ENCODE measurements at regions not wholly inside any gene's neighbourhood (a gene's known extent, or its start where the extent isn't known, plus 50 kb on each side); places are given as distances from the start of the nearest gene placed in this dataset.
"Not testable (repeated sequence)": the region's sequence is repeated elsewhere in the genome, so short reads cannot be mapped to it uniquely, and the experiment has no call there.

DNA sequence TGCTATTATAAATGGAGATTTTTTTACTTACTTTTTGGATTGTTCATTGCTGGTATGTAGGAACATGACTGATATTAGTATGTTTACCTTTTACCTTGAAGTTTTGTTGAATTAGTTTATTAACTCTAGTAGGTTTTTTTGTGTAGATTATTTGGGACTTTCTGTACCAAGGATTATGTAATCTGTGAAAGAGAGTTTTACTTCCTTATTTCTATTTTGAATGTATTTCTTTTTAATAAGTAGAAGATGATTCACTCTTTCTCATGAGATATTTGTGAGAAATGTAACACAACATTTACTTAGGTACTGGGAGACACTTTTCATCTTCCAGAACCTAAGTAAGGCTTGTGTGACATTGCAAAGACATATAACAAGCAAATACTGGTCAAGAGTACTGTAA, 473.9 kb upstream of the HS3ST5 start:
- DNase-seq (no peak), ATAC-seq (no peak)
- intact Hi-C loops (cut with micrococcal nuclease), result no loop called here

DNA sequence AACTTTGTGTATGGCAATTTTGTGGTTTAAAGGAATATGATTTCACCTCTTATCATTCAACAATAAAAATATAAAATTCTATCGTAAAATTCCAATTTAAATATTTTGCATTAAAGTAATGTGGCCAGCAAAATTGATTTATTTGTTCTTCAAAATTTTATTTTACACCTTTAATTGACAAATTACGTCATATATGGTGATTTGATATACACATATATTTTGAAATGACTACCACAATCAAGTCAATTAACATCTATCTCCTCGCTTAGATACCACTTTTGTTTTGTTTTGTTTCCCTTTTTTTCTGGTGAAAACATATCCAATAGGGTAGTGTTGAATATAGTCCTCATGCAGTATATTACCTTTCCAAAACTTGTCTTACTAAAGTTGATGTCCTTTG, 467.6 kb upstream of the HS3ST5 start:
- intact Hi-C loops (cut with micrococcal nuclease), result no loop called here
- ATAC-seq, result no peak
- no peak for DNase-seq

DNA sequence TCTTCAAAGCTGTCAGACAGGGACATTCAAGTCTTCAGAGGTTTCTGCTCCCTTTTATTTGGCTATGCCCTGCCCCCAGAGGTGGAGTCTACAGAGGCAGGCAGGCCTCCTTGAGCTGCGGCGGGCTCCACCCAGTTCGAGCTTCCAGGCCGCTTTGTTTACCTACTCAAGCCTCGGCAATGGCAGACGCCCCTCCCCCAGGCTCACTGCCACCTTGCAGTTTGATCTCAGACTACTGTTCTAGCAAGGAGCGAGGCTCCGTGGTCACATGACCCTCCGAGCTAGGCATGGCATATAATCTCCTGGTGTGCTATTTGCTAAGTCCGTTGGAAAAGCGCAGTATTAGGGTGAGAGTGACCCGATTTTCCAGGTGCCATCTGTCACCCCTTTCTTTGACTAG, 462.6 kb upstream of the HS3ST5 start:
- DNase-seq; ATAC-seq; intact Hi-C loops (cut with micrococcal nuclease): not testable (repeated sequence)

DNA sequence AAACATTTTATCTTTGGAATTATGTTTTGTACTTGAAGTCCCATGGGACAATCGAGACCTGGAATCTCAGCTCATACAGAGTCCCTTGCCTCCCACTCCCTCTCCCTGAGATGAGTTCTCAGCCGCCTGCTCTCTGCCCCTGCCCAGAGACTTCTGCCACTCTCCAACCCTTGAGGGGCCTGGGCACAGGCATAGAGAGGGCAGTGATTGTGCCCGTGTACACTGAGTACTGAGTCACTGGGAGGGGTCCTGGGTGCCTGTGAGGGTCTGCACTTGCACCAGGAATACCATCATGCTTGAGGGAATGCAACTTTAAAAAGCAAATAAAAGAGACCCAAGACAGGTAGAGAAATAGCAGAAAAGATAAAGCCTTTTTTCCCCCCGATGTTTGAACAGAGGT, 453.8 kb upstream of the HS3ST5 start:
- DNase-seq (no peak), ATAC-seq (no peak)
- intact Hi-C loops (cut with micrococcal nuclease), result no loop called here

DNA sequence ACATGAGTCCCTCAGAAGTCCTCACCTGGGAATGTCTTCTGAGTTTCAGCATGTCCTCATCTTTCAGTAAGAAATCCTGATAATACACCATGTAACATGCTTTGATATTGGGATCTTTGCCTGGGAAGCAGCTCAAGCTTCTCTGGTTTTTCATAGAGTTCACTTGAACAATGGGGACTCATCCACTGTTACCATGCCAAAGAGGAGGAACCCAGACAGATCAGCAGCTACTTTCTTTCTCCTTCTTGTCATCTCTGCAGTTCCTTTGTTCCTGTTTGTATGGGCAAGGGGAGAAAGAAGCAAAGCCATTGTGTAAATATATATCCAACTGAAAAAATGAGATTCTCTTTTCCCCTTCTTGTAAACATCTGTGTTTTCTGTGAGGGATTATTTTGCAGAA, 450.6 kb upstream of the HS3ST5 start:
- ATAC-seq (no peak), DNase-seq (no peak)
- intact Hi-C loops (cut with micrococcal nuclease), result no loop called here

DNA sequence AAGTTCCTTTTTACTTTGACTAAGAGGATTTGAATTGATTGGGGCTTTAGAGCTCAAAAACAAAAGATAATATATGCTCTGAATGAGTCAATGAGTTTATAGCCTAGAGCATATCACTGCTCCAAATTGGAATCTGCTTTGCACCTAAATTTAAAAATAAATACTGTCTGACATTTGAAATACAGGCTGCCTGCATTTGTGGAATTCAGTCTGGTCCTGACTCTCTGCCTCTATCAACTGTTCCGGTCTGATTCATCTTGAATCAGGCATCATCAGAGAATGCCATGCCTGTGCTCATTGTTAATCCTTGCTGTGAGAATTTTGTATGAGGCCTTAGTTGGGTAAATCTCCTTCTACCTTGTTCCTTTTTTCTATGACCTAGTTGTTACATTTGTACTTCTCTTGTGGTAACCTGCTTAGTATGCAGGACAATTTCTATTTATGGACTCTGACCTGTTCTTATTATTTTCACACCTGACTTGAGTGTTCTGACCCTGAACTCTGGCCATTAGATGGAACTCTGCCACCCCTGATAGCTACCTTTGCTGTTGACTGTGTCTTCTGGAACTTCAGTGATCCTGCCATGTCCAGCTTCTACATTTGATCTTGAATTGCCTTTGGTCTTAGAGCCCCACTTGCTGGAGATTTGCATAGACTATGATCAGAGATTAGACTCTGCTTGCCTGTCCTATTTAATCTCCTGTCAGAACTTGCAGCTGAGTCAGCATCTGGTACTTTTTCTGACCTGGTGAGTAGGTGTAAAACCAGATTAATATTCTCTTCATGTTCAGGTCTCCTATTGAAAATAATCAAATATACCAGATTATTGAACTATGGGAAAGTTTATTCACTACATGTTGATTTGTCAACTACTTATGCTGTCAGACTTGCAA, 442.7 kb upstream of the HS3ST5 start:
- intact Hi-C loops (cut with micrococcal nuclease), result no loop called here
- DNase-seq, result no peak
- no peak for ATAC-seq

DNA sequence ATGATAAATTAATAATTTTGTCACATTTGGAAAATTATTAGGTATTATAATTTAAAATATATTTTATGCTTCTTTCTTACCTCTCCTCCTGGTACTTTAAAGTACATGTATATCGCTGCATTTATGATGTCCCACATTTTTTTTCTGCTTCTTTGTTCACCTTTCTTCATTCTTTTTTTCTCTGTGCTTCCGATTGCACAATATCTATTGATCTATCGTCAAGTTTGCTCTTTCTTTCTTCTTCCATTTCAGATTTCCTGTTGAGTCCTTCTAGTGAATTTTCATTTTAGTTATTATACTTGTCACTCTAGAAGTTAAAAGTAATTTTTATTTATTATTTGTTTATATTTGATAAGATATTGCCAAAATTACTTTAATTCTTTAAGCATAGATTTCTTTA, 441.0 kb upstream of the HS3ST5 start:
- no peak for ATAC-seq
- DNase-seq, result no peak
- intact Hi-C loops (cut with micrococcal nuclease), result no loop called here

DNA sequence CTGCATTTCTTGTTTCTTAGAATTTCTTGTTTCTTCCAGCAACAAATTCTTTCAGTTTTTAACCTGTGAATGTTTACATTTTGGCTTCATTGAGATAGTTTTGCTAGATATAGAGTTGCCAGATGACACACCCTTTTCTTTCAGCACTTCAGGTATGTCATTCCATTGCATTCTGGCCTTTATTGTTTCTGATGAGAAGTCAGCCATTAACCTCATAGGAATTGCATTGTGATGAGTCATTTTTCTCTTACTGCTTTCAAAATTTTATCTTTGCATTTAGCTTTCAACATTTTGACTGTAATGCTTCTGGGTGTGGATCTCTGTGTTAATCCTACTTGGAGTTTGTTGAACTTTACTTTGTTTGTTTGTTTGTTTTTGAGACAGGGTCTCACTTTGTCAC, 440.3 kb upstream of the HS3ST5 start:
- intact Hi-C loops (cut with micrococcal nuclease), result no loop called here
- DNase-seq (no peak), ATAC-seq (no peak)

DNA sequence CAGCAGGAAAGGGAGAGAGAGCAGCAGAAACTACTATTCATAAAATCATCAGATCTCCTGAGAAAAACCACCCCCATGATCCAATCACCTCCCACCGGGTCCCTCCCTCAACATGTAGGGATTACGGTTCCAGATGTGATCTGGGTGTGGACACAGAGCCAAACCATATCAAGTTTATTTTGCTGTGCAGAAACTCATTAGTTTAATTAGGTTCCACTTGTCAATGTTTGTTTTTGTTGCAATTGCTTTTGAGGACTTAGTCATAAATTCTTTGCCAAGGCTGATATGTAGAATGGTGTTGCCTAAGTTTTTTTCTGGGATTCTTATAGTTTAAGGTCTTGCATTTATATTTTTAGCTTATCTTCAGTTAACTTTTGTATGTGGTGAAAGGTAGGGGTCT, 422.0 kb upstream of the HS3ST5 start:
- DNase-seq (no peak), ATAC-seq (no peak)
- intact Hi-C loops (cut with micrococcal nuclease), result no loop called here

DNA sequence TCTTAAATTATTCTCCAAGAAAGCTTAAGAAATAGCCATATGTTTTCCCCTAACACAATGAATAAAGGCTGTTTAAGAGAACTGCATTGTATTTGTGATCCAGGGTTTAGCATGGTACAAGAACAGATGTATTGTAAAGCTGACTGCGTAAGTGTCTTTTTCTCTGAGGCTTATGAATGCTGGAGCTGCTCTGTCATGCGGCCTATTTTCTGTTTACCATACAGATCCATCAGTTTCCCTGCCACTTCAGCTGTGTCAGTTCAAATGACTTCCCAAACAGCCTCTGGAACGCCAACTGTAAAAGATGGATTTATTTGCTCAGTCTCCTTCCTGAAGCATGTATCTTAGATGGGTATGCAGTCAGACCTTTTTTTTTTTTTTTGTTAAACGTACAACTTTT, 419.3 kb upstream of the HS3ST5 start:
- DNase-seq, result no peak
- intact Hi-C loops (cut with micrococcal nuclease), result no loop called here
- ATAC-seq, result no peak

DNA sequence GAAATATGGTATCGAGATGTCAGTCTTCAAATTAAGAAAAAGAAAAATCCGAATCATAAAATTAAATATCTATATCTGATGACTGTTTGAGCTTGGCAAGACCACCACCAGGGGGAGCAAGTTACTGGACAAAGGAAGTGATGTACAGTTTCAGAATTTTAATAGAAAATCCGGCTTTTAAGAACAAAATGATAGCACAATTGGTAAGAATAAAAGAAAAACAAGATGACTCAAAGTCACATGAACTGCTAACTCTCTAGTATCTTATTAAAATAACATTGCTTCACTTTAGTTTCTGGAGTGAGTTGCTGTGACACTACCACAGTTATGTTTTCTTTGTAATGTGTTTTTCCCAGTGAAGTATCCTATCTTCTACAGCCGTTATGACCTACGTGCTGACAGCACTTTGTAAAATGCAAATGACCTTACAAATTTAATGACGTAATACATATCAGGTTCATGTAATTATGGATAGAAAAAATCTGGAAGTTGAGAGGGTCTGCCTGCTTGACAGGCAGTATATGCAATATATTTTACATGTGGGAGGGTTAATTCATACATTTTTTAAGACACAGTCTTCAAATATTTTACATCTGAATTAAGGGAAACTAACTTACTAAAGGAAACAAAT, 405.3 kb upstream of the HS3ST5 start:
- peak; percentile 24 for DNase-seq
- intact Hi-C loops (cut with micrococcal nuclease), result loop anchor here (5.0 kb wide), 1 partner anchor 1149 kb away; no protein-coding TSS in a partner anchor
- no peak for ATAC-seq

DNA sequence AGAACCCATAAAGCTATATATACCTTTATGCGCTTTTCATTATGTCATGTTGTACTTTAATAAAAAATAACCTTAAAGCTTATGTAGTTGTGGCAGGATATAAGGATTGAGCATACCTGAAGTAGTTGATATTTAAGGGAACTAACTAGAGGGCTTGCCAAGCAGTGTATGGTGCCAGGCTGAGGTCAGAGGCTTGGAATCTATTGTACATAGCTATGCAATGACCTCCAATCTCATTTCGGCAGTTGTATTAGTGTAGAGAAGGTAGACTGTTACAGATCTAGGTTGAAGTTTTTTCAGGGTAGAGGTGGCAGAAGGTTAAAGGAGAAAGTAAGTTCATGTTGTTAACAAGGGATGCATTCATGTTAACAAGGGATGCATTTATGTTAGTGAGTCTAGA, 397.7 kb upstream of the HS3ST5 start:
- DNase-seq (no peak), ATAC-seq (peak; percentile 89)
- intact Hi-C loops (cut with micrococcal nuclease), result no loop called here

DNA sequence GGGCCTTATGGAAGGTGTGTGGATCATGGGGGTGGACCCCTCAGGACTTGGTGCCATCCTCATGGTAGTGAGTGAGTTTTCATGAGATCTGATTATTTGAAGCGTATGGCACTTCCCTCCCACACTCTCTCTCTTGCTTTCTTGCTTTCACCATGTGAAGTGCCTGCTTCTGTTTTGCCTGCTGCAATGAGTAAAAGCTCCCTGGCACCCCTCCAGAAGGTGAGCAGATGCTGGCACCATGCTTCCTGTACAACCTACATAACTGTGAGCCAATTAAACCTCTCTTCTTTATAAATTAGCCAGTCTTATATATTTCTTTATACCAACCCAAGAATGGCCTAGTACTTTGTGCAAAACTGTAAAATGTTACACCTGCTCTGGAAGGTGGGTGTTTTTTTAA, 396.8 kb upstream of the HS3ST5 start:
- intact Hi-C loops (cut with micrococcal nuclease), result no loop called here
- ATAC-seq, result no peak
- DNase-seq, result no peak

DNA sequence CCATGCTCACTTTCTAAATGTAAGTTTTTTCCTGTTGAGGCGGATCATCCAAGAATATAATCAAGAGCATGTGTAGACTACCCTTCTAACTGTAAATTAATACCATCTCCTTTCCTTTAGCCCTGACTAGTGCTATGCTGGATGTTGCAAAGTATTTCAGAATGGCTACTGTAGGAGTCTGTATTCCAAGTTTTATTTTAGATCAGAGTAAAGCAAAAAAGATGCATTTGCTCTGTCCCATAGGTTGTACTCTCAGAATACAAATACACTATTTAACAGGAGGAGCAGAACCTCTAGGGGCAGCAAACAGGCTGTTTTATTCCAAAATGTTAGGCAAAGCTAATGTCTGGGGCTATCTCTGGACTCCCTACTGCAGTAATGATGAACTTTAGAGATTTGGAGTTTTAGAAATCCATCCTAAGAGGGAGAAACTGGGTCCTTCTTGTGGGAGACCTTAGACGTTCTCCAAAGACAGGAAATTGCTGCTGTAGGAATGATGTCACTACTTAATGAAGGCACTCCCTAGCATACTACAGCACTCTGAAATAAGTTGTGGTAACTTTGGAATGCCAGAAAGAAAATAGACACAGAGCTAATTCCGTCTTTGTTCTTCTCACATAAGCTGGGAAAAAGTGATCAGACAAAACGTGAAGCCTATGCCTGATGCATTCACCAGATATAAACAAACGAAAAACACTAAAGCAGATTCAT, 392.4 kb upstream of the HS3ST5 start:
- intact Hi-C loops (cut with micrococcal nuclease), result no loop called here
- ATAC-seq, result no peak
- no peak for DNase-seq

DNA sequence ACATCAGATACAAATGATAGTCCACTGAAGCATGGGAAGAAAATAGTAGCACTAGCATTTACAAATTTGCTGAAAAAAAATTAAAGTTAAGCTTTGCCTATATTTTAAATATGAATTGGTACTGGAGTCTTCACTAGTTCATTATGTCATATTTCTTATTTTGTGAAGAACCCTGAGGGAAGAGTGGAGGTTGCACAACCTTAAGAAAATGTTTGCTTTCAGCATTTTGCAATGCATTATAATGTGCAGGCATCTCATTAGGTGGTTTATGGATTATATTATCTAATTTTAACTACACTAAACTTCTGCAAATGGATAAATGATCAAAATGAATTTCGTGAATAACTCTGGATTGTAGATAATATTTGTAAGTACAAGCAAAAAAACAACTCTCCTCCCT, 390.8 kb upstream of the HS3ST5 start:
- DNase-seq (no peak), ATAC-seq (no peak)
- intact Hi-C loops (cut with micrococcal nuclease), result no loop called here

DNA sequence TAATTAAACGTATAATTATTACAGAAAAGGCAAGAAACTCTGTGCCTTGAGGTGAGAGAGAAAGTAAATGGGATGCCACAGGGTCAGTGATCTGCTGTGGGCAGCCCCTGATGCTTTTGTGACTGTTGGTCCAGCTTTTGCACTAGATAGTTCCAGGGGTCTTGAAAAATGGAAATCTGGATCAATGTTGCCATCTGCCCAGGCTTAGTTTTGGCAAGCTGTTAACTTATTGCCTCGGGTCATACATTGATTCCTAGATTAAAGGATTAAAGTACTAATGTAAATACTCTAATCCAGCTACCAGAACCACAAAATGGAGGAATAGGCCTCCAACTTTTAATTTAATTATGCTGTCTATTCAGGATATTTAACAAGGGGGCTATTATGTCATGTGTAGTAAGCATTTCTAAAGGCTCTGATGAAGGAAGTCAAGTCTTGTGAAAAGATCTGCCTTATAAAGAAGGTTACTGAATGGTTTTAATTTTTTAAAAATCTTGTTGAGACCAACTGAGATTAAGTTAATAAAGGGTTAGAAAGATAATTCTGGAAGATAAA, 376.0 kb upstream of the HS3ST5 start:
- intact Hi-C loops (cut with micrococcal nuclease), result no loop called here
- no peak for DNase-seq
- ATAC-seq, result no peak

DNA sequence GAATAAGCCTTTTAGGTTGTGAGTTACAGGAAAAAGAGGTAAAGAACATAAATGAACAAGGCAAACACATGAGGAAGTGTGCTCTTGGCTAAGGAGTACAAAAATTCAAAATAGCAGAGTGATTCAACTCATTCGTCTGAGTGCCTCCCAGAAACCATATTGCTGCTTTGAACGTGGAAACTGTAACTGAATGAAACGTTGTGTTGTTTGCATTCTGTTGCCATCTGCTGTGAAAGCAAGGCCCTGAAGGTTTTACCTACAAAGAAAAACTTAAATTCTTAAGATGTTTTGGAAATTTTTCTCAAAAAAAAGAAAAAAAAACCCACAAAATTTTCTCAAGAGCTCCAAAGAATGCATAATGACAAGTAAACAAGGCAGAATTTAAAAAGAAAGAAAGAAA, 375.4 kb upstream of the HS3ST5 start:
- DNase-seq (no peak), ATAC-seq (no peak)
- intact Hi-C loops (cut with micrococcal nuclease), result no loop called here

DNA sequence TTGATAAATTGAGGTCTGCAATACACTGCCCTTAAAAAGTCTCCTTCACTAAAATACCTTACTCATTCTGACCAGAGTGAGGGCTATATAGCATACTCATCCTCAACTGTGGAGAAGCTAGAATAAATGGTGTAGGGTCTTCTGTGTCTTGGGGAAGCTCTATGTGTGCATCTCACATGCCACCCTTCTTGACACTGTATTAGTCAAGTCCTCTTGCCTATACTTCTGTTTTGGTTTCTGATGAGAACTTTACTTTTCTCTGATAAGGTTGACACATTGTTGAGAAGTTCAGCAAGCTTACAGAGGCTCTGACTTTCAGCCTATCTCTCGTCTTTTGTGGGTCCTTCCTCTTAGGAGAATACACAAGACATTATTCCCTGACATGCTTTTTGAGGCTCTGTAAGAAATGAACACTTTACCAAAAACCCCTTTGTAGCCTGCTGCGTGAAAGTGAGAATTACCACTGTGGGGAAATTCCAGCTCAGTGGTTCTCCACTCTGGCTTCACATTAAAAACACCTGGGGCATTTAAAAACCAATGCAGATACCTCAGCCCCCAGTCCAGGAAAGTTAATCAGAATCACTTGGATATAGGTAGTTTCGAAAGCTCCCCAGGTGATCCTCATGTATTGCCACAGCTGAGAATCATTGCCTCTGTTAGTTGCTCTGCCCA, 372.1 kb upstream of the HS3ST5 start:
- ATAC-seq (no peak), DNase-seq (no peak)
- intact Hi-C loops (cut with micrococcal nuclease), result no loop called here

DNA sequence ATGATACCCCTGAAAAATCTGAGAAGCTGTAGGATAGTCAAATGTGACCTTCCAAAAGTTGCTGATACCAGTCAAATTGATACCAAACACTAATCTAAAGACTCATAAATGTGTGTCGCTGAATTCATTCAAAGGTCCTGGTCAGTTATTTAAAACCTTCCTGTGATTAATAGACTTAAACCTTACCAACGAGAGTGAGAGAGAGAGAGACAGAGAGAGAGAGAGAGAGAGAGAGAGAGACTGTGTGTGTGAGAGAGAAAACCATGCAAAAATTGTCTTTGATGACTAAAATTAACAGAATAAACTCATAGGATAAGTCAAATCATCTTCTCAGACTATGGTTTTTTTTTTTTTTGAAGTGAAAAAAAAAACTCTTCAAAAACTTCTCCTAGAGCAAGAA, 370.9 kb upstream of the HS3ST5 start:
- intact Hi-C loops (cut with micrococcal nuclease), result no loop called here
- DNase-seq (no peak), ATAC-seq (no peak)
